GM19372 (cell line): ENCODE measurements at regions not wholly inside any gene's neighbourhood (a gene's known extent, or its start where the extent isn't known, plus 50 kb on each side); places are given as distances from the start of the nearest gene placed in this dataset.

ENCODE experiments used
- ATAC-seq: cut with Tn5 transposase; IDR thresholded peaks from one replicate; pipeline ENCODE4 v1.9.1; 2021; ENCODE audit warnings: mild to moderate bottlenecking, low read depth, moderate library complexity; ENCODE audit not compliant: unreplicated experiment

GRCh38 chr2:23268467-23269263, 116.3 kb upstream of the KLHL29 start:
- no peak for ATAC-seq

- ATAC-seq, result no peak
These were observed 115.2 kb upstream of the KLHL29 start for GRCh38 chr2:23269747-23270146.

DNA sequence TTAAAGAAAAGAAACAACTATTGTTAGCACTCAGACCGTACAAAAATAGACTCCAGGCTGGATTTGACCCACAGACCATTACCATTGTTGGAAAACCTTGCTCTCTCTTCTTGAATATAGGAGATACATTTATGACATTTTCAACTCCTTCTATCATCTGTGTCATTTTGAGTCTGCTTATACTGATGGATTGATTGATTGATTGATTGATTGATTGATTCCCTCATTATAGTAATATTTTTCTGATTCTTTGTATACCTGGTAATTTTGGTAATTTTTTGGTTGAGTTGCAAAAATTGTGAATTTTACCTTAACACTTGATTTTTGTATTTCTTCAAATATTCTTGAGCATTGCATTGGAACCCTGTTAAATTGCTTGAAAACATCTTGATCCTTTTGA, 114.2 kb upstream of the KLHL29 start:
- no peak for ATAC-seq

DNA sequence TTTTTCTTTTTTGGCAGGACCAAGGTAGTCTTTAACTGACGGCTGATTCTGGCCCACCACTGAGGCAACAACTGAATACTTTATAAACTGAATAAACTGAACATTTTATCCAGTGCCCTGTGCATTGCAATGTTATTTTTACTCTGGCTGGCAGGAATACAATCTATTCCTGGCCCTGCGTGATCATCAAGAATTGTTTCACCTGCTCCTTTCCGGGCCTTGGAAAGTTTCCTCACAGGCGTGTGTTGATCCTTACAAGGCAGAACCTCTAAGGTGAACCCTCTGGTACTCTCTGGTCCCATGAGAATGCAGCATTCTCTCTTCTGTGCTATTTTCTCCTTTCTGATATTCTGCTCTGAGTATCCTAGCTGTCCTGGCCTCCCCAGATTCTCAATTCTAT, 113.7 kb upstream of the KLHL29 start:
- no peak for ATAC-seq

DNA sequence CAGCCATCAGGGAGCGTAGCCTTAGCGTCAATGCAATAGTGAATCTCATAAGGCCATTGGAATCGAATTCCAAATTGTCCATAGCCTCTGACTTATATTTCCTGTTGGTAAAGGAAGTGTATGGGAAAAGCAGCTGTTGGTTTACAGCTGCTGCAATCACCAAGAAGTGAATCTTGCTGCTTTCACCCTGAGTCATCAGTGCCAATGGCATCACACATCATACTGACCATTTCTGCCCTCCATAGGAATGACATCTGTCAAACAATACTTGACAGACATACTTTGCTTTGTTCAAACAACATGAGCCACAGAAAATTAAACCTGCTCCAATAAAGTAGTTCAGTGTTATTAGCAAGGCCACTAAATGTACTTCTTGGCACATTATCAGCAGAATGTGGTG, 111.2 kb upstream of the KLHL29 start:
- ATAC-seq, result no peak

DNA sequence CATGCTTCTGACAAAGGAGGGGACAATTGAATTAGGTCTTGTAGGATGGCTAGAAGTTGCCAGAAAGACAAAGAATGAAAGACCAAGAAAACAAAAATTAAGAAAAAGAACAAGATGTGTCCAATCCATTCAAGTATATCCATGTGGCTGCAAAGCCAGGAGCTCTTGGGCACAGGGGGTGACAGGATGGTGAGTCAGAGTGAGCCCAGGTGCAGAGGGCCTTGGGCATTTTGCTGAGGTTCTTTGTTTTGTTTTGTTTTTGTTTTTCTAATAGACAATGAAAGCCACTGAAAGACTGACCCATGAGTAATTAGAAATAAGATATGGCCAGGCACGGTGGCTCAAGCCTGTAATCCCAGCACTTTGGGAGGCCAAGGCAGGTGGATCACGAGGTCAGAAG, 104.6 kb upstream of the KLHL29 start:
- ATAC-seq, result no peak

- ATAC-seq, result no peak
These were observed 101.3 kb upstream of the KLHL29 start for GRCh38 chr2:23283653-23284052.

DNA sequence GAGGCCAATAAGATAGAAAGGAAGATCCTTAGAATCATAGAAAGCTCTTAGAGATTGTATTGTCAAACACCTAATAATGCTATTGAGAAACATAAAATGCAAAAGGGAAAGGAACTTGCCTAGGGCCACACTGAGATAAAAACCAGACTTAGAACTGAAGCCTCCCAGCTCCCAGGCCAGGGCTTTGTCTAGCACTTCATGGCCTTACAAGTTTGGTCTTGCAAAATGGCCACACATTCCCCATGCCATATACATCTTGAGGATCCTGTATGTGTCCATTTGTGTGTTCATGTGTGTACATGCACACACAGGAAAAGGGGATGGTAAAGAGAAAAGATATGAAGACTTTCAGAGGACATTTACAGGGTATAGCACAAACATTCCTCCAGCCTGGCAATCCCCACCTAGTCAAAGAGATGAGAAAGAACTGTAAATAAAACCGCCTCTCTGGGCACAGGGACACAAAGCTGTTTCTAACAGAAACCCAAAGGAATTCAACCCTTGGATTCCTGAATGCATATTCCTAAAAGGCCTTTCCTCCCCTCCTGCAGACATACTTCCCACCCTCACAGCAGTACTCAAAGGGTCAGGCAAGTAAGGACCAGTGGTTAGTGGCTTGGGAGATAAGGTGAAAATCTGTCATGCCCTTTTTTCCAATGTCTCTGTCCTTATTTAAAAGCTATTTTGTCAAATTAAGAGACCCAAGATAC, 99.7 kb upstream of the KLHL29 start:
- ATAC-seq, result no peak

GRCh38 chr2:23286031-23286757, 98.8 kb upstream of the KLHL29 start:
- ATAC-seq, result no peak

GRCh38 chr2:23286758-23287704, 97.9 kb upstream of the KLHL29 start:
- no peak for ATAC-seq

DNA sequence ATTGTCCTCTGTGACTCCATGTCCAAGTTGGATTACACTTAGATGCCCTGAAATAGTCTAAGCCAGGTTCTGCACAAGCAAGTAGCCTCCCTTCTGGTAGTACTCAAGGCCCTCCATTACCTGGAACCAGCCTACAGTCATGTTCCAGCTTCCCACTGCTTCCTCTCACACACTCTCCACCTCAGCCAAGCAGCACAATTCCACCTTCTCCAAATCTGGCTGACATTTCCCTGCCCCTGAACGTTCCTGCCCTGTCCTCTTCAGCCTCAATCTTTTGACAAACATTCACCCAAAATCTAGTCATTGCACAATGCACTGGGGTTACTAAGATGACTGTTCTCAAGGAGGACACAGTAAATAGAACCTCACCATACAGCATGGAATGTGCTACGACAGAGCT, 95.3 kb upstream of the KLHL29 start:
- ATAC-seq, result no peak

DNA sequence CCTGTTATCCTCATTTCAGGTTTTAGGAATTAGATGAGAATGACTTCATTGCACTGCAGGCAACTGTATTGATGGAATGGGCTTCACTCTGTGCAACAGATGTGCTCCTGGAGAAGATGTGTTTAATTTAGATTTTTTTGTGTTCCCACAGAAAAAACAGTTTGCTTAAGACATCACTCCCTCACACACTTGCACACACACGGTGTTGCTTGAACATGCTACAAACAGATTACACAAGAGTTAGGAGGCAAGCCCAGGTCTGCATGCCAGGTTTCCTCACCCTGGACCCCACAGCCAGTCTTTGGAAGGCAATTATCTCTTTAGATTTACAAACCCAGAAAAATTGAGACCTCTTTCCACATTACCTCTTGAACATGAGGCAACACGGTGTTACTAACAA, 93.7 kb upstream of the KLHL29 start:
- no peak for ATAC-seq

DNA sequence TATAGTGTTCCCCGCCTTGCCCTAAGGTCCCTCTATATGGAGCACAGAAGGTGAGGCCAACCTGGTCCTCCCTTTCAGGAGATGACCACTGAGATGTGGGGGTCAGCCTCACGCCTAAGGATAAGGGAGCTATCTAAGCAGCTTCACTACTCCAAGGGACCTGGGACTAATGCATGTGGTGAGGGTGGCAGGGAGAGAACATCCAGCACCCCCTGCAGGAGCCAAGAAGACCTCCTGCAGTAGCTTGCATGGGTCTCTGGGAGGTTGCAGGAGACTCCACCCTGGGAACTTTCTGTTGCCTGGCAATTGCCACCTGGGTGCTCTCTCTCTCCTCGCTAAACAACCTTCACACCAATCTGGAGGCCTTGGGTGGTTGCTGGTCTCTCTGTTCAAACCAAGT, 93.0 kb upstream of the KLHL29 start:
- ATAC-seq, result no peak

DNA sequence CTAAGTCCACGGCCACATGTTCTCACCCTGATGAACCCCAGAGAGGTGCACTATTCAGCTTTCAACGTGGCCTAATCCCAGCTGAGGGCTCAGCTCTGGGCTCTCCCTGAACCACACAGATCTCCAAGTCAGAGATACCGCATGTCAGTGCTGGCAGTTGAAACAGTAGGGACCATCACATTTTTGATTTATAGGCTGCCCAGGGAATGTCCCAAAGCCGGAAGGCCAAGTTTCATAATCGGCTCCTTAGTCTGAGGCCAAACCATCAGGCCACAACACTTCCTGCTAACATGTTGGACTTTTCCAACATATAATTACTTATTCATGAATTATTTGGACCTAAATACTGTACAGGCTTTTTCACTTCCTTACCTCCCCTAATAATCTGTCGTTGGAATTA, 91.9 kb upstream of the KLHL29 start:
- no peak for ATAC-seq

DNA sequence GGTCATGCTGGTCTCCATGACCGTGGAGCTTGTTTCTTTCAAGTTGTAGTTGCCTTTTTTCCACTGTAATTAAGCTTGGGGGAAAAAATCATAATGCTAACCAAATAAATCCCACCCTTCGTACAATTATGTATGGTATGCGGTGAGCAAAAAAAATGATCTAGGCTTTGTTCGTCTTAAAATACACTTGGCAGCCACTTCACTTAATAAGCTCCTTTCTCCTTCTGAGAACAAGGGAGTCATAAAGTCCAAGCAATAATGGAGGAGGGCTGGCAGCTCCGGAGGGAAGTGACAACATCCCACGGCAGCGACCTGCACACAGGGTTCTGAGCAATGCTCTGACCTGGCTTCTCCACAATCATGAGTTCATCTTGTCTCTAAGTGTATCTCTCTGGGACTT, 91.2 kb upstream of the KLHL29 start:
- ATAC-seq, result no peak

DNA sequence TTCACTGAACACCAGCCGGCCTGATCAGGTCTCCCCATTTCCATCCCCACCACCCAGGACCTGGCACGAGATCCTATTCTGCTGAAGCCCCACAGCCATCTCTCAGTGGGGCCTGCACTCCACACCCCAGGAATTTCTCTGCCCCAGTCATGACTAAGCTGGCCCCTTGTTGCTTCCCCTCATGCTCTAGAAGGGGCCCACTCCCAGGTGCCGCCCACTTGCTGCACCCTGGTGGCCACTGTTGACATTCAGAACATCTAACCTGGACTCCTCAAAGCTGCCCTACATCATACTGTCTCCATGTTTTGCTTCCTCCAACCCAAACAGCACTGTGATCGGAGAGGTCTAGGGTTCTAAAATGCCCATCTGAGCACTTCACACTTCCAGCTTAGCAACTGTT, 90.7 kb upstream of the KLHL29 start:
- ATAC-seq, result no peak

DNA sequence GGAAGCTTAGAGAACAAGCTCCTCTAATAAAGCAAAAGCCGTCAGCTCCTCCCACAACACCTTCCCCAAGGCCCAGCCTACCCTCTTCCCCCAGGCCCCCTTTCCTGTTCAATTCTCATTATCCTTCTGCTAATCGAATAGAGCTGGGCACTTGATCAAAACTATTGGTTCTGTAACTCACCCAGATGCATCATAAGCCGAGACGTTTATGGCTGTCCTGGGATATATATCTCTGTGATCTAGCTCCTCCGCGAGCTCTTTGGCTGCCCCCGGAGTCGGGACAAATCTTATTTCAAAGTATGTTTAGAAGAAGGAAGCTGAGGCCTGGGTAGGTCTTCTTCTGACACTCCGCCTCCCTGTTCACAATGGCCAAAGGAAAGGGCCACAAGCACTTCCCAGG, 88.3 kb upstream of the KLHL29 start:
- ATAC-seq, result no peak

GRCh38 chr2:23297112-23297511, 87.9 kb upstream of the KLHL29 start:
- ATAC-seq, result no peak

GRCh38 chr2:23298551-23298950, 86.4 kb upstream of the KLHL29 start:
- no peak for ATAC-seq

- no peak for ATAC-seq
These were observed 85.3 kb upstream of the KLHL29 start for GRCh38 chr2:23299476-23300195.
